ENCODE measurements at regions not wholly inside any gene's neighbourhood (a gene's known extent, or its start where the extent isn't known, plus 50 kb on each side); places are given as distances from the start of the nearest gene placed in this dataset.
"Not testable (repeated sequence)": the region's sequence is repeated elsewhere in the genome, so short reads cannot be mapped to it uniquely, and the experiment has no call there.

DNA sequence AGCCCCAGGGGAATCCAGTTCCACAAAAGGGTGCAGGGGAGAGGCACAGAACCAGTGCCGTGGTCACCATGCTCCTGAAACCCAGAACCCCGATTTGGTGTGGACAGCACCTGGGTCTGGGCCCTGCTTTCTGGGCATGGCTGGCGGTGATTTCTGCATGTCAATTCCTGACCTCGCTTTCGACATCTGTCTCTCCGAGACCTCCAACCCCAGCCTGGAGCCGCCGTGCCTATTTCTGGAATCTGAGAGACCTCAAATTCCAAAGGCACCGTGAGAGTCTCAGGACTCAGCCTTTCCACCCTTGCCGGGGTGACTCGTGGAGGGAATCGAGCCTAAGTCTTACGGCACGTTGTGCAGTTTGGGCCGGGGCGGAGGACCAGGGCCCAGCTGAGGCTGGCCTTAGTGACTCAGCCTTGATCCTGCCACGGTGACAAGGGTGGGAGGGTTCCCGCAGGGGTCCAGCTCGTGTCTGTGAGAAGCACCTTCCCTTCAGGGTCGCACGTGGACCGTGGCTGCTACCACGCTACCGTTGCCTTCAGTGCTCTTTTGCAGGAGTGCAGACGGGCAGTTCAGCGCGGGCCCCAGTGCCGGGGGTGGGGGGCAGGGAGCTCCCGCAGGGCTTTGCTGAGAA lies 133.7 kb downstream of the PXDC1 start:
- DNase-seq = peak; percentile 14

DNA sequence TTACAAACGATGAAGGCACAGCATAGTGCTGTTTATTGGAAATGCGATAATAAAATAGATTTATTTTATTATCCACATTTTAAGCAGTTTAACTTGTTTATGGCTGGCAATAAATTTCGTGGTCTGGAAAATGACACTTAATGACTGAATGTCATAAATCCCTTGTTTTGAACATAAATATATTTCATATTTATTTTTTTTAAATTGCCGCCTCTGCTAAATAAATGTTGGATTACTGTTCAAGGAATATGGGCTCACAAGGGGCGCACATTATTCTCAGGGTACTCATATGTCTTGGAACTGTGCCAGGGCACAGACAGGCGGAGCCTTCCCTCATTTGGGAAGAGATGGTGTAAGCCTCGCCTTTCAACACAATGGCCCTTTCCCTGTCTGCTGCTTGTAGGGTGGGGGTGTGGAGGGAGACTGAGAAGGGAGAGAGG lies 134.3 kb downstream of the PXDC1 start:
- no peak for DNase-seq

DNA sequence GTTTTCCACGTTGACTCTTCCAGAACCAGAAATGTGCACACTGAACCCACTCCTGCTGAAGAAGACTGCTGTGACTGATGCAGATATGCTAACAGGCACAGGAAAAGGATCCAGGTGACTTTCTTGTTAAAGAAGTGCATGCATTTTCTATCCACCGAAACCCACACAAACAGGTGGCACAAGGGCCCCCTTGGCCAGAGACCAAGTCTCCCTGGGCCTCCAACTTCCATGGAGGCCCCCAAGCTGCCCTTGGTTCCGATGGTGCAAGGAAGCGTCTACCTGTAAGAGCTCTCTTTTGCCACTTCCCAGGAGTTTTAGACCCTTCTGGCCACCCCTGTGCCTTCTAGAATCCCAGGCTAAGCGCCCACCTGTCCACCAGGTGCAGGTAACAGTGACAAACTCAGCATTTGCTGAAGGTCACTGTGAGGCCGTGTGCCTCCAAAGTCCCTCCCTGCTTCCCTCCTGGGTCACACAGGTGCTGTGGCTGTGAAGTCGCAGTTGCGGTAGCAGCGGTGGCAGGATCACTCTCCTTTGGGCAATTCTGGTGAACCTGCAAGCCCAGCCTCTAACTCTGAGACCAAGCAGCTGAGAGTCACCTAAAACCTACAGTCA lies 134.8 kb downstream of the PXDC1 start:
- DNase-seq = no peak

DNA sequence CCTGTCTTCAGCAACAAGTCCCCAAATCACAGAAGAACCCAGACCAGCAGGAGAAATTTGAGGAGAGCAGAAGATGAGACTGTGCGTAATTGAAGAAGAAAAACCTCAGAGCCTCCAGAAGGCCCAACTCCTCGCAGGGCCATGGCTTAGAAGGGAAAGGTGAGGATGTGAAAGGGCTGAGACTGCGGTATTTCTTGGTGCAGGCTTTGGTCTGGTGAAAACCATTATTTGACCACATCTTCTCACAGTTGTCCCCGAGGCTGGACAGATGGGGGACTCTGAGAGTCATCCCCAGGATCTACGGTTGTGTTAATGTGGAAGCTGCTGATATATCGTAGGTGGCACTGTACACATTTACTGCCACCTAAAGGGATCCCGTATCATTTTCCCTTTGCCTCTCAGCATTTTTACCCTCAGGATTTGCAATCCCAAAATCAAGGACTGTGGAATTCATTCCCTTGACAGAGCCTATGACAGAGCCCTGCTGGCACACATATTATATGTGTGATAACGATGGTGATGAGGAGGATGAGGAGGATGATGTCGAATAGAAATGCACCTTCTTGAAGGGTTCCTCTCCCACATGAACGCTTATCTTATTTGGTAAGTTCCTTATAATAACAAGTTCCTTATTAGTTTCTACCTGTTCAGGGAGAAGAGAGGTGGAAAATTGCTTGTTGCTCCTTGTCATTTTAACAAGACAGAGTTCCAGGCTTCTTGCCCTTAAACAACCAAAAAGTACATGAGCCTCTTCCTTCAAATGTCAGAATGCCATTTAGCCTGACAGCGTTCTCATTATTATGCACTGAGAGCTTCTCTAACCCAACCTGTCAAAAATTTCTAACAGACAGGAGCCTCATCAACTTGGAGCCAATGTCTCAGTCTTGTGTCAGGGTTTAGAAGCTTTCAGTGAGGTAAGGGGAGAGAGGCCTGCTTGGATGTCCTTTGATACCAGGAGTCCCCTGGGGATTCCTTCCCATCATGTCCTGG lies 135.8 kb downstream of the PXDC1 start:
- no peak for DNase-seq

DNA sequence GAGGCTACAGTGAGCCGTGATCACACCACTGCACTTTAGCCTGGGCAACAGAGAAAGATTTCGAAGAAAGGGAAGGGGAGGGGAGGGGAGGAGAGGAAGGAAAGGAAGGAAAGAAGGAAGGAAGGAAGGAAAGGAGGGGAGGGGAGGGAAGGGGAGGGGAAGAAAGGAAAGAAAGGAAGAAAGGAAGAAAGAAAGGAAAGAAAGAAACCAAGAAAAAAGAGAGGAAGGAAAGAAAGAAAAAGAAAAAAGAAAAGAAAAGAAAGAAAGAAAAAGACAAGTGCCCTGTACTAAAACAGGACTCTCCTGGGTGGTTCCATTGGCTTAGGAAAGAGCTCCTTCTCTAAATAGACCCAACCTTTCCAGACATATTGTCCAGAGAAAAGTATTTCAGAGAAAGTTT lies 136.6 kb downstream of the PXDC1 start:
- DNase-seq = no peak

DNA sequence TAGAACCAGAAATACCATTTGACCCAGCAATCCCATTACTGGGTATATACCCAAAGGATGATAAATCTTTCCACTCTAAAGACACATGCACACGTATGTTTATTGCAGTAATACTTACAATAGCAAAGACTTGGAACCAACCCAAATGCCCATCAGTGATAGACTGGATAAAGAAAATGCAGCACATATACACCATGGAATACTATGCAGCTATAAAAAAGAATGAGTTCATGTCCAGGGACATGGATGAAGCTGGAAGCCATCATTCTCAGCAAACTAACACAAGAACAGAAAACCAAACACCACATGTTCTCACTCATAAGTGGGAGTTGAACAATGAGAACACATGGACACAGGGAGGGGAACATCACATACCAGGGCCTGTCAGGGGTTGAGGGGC lies 137.9 kb downstream of the PXDC1 start:
- not testable (repeated sequence) for DNase-seq

DNA sequence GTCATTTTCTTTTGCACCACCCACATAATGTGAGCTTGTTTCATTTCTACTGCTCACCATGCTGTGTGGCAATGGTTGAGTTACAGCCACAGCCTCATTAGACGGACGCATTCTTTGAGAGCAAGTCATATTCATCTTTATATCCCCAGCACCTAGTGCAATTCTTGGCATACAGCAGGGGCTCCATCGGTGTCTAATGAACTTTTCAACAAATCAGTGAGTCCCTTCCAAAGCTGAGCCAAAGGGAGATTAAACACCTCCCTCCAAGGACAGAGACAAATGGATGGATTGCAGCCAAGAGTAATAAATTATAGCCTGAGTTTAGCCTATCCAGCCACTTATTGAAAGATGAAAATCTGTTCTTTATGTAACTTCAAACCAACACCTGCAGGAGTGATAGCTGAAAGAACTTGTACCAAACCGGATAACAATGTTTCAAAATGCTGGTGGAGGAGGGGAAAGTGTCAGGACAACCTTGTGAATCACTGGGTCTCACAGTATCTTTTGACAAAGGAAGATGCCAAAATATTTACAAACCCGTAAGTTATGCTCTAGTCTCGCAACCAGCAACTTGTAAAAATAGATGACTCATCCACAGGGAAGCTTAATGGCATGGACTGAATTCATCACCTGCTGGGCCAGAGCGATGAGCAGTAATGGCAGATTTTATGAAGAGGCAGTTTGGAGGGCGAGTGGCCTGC lies 139.0 kb downstream of the PXDC1 start:
- peak; percentile 96 for DNase-seq

DNA sequence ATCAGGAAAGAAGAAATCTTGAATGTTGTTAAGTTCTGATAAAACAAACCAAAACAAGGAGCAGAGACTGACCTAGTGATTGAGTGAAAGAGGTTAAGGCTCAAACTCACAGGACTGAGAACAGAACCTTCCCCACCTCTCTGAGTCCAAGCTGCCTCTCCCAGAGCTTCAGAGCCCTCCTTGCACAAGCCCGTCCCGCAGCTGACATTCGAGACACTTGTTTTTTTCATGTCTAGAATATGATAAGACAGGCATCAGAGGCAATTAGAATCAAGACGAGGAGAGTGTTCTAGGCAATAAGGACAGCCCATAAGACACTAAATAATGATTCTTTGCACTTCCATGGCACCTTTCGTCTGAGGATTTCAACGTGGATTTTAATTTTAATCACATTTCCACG lies 140.6 kb downstream of the PXDC1 start:
- DNase-seq = no peak

DNA sequence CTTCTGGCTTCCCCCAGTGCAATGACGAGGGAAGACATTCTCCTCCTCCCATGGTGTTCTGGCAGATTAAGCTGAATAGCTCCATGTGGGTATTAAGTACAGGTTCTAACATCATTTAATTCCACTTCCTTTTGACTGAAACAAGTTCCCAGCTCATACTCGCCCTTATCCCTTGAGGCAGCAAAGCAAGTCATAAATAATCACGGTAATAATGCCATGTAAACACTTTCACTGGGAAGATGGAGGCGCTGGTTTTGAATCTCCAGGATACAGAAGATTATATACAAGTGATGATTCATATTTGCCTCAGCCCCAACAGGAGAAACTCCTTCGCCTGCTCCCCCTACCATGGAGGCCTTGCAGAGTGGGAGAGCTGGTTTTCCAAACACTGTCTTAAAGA lies 141.3 kb downstream of the PXDC1 start:
- DNase-seq = peak; percentile 74

DNA sequence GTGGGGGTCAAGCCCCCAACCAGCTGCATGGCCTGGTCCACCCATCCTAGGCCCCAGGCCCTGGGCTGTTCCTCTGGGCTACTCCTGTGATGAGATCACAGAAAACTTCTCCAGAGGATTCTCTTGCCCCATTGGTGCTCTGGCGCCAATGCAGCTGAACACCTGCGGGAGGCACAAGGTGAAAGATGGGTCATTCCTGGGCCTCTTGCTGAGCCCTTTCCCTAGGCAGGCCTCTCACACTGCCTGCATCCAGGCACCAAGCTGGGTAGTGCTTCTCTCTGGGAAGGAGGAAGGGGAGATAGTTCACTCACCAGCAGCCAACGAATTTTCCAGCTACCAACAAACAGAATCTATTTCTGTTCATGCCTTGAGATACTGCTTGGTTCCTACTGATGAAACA lies 142.1 kb downstream of the PXDC1 start:
- DNase-seq = no peak

DNA sequence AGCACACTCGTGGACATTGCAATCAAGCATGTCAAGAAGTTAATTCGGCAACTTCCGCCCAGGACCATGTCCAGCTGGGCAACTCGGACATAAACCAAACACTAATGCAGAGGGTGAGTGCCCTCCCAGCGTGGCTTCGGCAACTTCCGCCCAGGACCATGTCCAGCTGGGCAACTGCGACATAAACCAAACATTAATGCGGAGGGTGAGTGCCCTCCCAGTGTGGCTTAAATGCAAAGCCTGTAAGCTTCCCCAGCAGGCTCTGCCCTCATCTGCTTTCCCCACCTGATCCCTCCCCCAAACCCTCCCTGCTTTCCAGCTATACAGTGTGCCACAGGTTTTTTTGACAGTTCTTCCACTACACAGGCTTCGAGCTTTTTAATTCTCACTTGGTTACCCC lies 143.4 kb downstream of the PXDC1 start:
- DNase-seq = no peak

DNA sequence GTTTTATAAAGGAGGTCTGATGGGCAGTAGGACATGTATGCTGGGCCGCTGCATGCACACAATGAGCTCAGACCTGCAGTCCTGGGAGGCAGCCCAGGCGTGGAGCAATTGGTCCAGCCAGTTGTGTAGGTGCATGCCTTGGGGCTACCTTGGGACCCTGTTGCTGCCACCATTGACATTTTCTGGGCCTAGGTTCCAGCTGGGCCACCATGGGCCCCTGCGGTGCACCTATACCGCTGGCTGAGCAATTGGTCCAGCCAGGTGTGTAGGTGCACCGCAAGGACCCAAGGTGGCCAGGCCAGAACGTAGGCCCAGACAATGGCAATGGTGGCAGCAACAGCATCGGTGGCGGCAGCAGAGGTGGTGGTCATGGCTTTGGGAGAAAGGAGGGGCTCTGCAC lies 143.9 kb downstream of the PXDC1 start:
- DNase-seq = no peak

DNA sequence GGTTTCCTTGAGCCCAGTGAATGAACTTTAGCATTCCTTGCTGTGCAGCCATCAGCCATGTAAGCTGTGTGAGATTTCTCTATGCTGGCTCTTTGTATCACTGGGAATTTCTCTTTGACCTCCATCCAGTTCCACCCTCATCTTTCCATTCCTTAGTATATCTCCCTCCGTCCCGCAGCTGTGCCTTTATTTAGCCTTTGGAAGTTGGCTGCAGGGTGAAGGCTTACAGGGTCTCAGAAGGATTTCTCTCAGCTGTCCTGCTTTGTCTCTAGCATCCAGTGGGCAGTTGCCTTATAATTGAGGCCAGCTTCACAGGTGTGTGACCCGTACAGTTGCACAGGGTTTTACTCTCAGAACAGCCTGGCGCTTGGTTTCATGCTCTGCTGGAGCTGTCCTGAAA lies 144.3 kb downstream of the PXDC1 start:
- no peak for DNase-seq

DNA sequence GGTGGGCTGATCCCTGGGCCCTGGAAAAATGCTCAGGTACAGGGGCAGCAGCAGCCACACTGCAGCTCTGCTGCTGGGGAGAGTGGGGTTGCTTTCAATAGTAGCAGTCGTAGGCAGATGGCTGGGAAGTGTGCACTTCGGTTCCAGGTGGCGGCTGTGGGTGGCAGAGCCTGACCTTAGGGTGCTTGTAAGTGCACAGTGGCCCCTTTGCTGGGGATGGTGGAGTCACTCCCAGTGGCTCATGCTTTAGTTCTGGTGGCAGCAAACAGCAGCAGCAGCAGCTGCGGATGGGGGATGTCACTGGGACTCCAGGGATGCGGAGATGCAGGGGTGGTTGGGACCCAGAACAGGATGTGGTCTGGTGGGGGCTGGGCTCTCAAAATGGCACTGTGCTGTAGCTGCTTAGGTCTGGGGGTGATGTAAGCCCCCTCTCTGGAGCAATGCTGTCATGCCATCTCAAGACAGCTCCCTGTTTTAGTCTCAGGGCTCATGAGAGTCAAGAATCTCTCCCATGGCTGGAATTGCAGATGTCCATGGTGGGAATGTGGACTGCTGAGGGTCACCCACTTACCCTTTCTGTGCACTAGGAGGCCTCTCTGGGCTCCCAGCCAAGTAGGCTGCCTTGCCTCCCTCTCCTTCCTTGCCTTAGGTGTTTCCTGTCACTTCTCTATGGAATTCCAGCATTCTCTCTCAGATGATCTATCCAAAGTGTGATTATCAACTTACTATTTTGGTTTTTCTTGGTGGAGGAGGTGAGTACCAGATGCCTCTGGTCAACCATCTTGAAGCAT lies 146.7 kb upstream of the SLC22A23 start:
- DNase-seq = peak; percentile 35

DNA sequence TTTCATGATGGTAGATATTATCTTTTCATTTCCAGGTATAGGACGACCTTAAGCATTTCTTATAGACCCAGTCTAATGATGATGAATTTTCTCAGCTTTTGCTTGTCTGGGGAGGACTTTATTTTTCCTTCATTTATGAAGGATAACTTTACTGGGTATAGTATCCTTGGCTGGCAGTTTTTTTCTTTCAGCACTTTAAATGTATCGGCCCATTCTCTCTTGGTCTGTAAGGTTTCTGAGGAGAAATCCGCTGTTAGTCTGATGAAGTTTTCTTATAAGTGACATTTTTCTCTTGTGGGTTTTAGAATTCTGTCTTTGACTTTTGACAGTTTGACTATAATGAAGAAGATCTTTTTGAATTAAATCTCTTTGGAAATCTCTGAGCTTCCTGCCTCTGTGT lies 144.7 kb upstream of the SLC22A23 start:
- DNase-seq = no peak

DNA sequence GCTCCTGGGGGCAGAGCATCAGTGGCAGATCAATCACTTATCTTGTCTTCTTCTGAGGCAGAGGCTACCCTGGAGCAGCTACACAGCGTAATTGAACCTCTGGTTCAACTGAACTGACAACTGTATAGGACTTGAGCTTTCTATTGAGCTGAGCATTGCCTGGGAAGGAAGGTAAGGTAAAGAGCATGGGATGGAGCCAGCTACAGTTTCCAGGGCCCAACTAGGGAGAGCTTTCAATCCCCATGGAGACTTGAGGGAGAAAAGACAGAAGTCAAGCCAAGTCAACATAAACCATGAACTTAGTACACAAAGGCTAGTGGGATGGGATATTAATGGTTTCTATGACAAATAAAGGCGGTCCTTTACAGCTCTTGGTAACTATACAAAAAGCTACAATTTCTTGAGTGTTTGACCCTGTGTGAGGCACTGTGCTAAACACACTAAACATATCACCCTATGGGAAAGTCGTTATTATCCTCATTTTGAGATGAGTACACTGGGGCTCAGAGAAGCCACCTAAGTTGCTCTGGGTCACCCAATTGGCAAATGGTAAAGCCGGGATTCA lies 140.7 kb upstream of the SLC22A23 start:
- DNase-seq = no peak

DNA sequence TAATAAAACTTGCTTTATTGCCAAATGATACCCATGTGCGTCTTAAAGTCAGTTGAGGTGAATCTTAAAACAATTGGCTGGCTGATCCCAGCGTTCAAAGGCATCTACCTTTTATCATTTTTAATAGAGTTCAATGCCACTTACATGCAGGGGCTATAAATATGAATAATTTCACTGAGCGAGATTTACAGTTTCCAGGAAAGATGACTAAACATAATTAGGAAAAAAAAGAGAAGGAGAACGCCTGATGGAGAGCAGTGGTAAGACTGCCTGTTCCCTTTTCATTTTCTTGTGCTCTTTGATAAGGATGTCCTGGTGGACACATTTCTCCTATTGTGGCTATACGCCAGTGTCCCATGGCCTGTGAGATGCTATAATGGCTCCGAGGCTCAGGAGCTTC lies 139.9 kb upstream of the SLC22A23 start:
- no peak for DNase-seq

DNA sequence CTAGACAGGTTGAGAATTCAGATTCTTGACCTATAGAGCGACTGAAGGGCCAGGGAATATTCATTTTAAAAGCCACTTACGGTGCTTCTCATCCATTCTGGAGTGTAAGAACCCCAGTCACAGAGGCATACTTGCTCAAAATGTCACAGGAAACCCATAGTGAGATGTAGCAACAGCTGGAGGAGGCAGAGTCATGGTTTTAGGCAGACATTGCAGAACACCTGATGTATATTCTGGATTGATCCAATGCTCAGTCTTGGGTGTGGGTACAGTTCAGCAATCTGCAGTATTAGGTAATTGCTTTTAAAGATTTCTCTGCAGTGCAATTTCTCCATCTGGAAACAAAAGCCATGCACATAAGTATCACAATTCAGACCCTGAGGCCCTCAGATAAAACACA lies 137.4 kb upstream of the SLC22A23 start:
- DNase-seq = no peak

DNA sequence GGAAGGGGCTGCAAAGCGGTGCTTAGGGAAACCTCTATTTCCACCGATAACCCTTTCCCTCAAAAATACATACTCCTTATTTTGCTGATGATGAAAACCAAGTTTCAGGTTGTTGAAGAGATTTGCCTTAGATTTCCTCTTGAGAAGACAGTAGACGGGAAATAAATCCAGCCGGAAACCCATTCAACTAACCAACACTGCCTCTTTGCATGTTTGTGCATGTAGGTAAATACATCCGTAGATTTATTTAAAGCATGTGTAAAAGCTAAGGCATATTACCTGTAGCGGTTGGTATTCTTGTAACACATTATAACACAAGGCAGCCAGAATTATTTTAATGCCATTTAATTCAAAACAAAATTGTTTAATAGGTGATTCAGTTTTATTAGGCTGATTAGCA lies 136.3 kb upstream of the SLC22A23 start:
- DNase-seq = no peak

DNA sequence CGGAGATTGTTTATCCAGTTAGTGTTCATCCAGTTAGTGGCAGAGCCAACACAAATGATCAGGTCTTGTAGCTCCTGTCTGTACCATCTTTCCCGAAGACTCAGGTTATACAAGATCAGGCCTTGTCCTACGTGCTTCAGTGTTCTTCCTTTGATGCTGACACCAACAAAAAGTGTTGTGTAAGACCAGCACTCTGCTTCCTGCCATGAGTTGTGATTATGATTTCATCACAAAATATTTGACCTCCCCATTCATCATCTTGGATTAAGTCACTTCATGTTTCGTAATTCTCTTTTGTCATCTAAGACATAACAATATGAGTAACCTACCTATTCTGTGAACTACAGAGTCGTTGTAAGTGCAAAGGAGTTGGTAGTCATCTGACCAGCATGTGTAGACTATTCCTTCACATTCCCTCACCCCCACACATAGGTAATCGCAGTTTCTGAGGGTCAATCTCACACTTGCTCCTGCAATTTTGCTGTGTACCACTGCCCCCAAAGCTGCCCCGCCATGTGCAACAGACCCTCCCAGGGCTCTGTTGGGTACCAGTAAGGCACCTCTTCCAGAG lies 135.6 kb upstream of the SLC22A23 start:
- DNase-seq = peak; percentile 94

DNA sequence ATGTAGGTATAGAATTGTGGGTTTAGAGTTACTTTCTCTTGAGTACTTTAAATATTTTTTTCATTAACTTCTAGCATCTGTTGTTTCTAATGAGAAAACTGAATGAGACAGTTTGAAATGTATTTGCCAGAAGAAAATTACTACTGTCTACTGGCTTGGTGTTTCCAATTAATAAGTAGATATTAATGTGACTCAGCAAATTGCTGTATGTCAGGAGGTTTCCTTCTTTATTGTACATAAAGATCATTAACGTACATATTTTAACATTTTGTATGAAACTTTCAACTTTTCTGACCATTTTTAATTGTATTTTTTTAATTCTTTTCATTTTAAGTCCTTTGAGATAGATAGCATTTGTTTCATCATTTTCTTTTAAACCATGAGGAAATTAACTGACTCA lies 135.1 kb upstream of the SLC22A23 start:
- no peak for DNase-seq

DNA sequence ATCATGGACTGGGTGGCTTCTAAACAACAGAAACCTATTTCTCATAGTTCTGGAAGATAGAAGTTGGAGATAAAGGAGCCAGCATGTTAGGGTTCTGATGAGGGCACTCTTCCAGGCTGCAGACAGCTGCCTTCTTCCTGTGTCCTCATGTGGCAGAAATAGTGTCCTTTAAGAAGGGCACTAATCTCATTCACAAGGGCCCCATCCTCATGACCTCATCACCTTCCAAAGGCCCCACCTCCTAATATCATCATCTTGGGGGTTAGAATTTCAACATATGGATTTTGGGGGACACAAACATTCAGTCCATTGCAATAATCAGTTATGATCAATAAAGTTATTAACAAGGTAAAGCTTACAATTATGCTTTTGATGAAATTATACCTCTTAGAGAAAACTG lies 130.8 kb upstream of the SLC22A23 start:
- no peak for DNase-seq
